GM19238 (cell line): ENCODE measurements at regions not wholly inside any gene's neighbourhood (a gene's known extent, or its start where the extent isn't known, plus 50 kb on each side); places are given as distances from the start of the nearest gene placed in this dataset.

ENCODE experiments used
- DNase-seq: peaks from one replicate; pipeline ENCODE4 v3.0.0; 2011; ENCODE audit warnings: low spot score; ENCODE audit not compliant: insufficient read length

DNA sequence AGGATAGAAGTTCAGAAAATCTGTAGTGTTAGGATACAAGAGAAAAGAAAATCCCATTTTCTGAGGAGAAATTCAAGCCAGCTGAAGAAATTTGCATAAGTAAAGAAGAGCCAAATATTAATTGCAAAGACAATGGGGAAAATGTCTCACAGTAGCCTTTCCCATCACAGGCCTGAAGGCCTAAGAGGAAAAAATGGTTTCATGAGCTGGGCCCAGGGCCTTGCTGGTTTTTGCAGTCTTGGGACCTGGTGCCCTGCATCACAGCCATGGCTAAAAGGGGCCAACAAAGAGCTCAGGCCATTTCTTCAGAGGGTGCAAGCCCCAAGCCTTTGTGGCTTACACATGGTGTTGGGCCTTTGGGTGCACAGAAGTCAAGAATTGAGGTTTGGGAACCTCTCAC is 413.6 kb upstream of the CYRIA start:
- DNase-seq = no peak

GRCh38 chr2:17076533-17076932 is 410.9 kb upstream of the CYRIA start:
- no peak for DNase-seq

GRCh38 chr2:17070711-17071110 is 405.1 kb upstream of the CYRIA start:
- DNase-seq = no peak

DNA sequence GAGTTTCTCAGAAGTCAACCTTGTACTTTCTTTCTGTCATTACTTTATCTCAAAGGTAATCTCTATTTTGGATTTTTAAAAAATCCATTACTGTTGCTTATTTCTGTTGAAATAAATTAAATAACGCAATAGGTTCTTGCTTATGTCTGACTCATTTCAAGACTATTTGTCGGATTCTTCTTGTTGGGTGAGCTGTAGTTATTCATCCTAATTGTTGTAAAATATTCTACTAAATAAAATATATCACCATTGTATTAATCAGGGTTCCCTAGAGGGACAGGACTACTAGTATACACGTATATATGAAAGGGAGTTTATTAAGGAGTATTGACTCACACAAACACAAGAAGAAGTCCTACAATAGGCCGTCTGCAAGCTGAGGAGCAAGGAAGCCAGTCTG is 403.9 kb upstream of the CYRIA start:
- no peak for DNase-seq

DNA sequence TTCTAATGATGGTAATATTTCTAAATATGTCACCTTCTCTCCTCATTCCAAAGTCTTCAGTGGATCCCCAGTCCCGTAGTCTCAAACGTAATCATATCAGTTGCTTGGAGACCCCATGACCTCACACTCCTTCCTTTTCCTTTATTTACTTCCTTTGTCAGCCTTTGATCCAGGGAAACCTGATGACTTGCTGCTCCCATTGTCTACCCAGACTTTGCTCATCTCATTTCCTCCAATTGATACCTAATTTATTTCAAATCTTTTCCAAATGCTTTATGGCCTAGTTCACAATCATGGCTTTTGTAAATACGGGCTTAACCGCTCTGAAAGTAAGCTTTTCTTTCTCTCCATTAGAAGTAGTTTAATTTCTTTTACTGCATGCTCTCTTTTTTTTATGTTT is 402.4 kb upstream of the CYRIA start:
- DNase-seq = no peak

DNA sequence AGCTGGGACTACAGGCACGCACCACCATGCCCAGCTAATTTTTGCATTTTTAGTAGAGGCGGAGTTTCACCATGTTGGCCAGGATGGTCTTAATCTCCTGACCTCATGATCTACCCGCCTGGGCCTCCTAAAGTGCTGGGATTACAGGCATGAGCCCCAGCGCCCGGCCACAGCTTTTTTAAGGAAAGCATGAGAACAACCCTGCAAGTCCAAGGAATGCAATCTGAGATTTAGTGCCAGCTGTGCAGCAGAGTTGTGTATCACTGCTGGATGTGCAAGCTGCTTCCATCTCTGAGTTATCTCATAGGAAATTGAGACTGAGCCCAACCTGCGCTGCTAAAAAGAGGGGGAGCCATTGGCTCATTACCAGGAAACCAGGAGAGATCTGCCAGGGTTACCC is 399.9 kb upstream of the CYRIA start:
- no peak for DNase-seq

- DNase-seq = no peak
These were observed 395.4 kb upstream of the CYRIA start for GRCh38 chr2:17061028-17061427.

GRCh38 chr2:17059458-17059857 is 393.8 kb upstream of the CYRIA start:
- DNase-seq = no peak

DNA sequence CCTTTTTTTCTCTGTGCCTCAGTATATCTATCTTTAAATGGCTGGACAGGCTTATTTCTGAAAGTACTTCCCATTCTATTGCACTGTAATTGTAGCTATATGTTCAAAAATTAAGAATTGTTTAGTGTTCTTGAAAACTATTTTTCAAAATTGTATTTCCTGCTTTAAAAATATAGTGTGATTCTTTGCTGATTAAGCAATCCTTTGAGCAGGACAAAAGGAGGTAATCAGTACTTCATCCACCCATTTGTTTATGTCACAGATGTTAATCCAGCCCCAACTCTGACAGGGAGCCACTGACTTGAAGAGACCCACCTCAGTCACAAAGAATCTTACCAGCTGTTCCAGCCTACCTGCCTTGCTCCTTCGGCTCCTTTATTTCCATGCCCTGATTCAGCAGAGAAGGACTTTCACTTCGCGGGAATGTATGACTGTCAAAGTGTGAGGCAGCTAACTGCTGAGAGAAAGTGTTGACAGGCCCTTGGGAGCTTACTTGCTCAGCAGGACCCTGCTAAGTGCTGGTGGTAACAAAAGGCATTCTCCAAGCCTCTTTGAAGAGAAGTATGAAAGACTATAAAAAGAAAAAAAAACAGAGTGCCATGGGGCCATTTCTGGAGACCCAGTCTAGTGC is 393.3 kb upstream of the CYRIA start:
- DNase-seq = no peak

GRCh38 chr2:17057109-17058017 is 391.7 kb upstream of the CYRIA start:
- DNase-seq = no peak

GRCh38 chr2:17056236-17056635 is 390.6 kb upstream of the CYRIA start:
- no peak for DNase-seq

DNA sequence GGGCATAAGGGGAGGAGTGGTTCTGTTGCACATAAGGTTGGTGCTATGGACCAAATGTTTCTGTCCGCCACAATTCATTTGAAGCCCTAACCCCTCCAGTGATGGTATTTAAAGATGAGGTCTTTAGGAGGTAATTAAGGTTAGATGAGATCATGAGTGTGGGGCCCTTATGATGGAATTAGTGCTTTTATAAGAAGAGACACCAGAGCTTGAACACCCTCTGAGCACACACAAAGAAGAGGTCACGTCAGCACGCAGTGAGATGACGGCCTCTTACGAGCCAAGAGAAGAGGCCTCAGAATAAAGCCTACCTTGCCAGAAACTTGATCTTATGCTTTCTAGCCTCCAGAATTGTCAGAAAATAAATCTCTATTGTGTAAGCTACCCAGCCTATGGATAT is 386.4 kb upstream of the CYRIA start:
- no peak for DNase-seq

GRCh38 chr2:17051538-17051937 is 385.9 kb upstream of the CYRIA start:
- DNase-seq = no peak

GRCh38 chr2:17043173-17043572 is 377.5 kb upstream of the CYRIA start:
- DNase-seq = no peak

DNA sequence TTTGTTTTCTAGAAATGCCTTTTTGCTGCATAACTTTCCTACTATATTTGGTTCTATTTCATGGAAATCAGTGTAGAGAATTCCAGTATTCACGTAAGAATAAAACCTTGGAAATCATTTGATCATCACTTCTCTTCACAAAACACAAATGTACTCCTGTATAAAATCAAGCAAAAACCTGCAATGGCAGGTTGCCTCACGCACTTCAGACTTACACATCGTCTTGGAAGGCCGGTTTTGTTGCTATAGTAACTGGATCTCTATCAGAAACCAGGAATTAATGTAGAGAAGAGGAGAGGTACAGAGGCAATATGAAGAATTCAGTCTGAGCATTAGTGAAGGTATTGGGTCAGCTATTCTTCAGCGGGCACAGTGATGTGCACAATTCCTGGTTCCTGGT is 370.7 kb upstream of the CYRIA start:
- DNase-seq = no peak

DNA sequence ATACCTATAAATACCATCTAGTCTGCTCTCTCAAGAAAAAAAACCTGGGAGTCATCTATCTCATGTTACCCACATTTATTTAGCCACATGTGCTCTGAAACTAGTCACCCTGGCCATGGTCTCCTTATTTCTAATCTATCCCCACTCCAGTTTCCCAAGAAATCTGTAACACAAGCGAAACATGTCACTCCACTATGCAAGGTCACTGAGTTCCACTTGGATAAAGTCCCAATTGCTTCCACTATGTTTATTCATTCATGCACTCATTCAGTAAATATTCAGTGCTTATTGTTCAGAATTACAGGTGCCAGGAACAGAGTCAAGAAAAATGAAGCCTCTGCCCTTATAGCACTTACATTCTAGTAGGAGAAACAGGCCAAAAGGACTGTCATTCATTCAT is 369.4 kb upstream of the CYRIA start:
- no peak for DNase-seq

DNA sequence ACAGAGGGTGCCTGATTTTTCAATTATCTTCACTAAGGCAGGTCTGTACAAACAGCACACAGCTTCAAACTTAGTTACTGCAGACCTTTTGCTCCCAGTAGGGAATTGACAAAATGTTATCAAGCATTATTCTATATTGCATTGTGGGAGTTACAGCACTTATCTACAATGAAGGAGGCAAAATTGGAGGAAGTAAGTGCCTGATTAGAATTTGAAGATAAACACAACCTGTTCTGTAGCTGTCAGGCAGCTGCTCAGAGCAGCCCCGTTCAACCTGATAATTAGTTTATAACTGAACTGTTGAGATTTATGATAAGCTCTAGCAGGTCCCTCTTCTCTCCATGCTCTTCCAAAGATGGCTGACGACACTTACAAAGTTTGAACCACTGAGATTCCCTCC is 364.4 kb upstream of the CYRIA start:
- DNase-seq = no peak

GRCh38 chr2:17012297-17012696 is 346.7 kb upstream of the CYRIA start:
- DNase-seq = no peak

DNA sequence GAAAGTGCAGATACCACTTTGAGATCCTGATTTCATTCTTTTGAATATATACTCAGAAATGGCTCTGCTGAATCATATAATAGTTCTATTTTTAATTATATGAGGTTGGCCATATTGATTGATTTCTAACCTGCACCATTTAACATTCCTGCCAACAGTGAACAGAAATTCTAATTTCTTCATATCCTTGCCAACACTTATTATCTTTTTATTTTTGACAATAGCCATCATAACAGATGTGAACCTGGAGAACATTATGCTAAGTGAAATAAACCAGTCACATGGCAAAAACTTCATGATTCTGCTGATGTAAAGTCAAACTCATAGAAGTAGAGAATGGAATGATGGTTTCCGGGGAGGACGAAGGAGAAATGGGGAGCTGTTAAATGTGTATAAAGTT is 344.5 kb upstream of the CYRIA start:
- no peak for DNase-seq

- DNase-seq = no peak
These were observed 334.5 kb upstream of the CYRIA start for GRCh38 chr2:17000184-17000482.

GRCh38 chr2:16999347-17000183 is 333.9 kb upstream of the CYRIA start:
- DNase-seq = no peak

- no peak for DNase-seq
These were observed 312.7 kb upstream of the CYRIA start for GRCh38 chr2:16978301-16978700.
